GM13976 (cell line): ENCODE measurements at regions not wholly inside any gene's neighbourhood (a gene's known extent, or its start where the extent isn't known, plus 50 kb on each side); places are given as distances from the start of the nearest gene placed in this dataset.

Source experiments
- DNase-seq: peaks from one replicate; pipeline ENCODE4 v3.0.0; 2012; ENCODE audit warnings: low spot score
- CTCF ChIP-seq: IDR thresholded peaks from 2 replicates; pipeline ENCODE4 v1.5.1; 2012; ENCODE audit warnings: borderline replicate concordance, mild to moderate bottlenecking; ENCODE audit not compliant: insufficient read depth; ENCODE audit errors: extremely low read depth, missing control alignments, control extremely low read depth
- in situ Hi-C: fragments of 300-500 bp; cut with MboI; formaldehyde crosslinking; loops from one replicate; pipeline ENCODE4 v1.12.0; 2022; ENCODE audit warnings: low sequenced_read_pairs, mixed read lengths, inconsistent platforms; ENCODE audit not compliant: unreplicated experiment

GRCh38 chr5:155466851-155467250 is 453.3 kb downstream of the KIF4B start:
- in situ Hi-C loops: no loop called here
- DNase-seq: no peak
- TF ChIP-seq CTCF: no peak

- no peak for DNase-seq
- in situ Hi-C loops: no loop called here
- TF ChIP-seq CTCF: no peak
Measured at GRCh38 chr5:155471027-155471426, 457.5 kb downstream of the KIF4B start.

GRCh38 chr5:155472780-155473179 is 459.2 kb downstream of the KIF4B start:
- in situ Hi-C loops: no loop called here
- TF ChIP-seq CTCF: no peak
- DNase-seq: no peak

GRCh38 chr5:155475318-155475717 is 461.8 kb downstream of the KIF4B start:
- TF ChIP-seq CTCF: no peak
- no peak for DNase-seq
- in situ Hi-C loops: no loop called here

GRCh38 chr5:155480731-155481131 is 467.2 kb downstream of the KIF4B start:
- TF ChIP-seq CTCF: no peak
- DNase-seq: no peak
- in situ Hi-C loops: no loop called here

- in situ Hi-C loops: no loop called here
- TF ChIP-seq CTCF: no peak
- DNase-seq: no peak
Measured at GRCh38 chr5:155481182-155481581, 467.6 kb downstream of the KIF4B start.

- no peak for DNase-seq
- in situ Hi-C loops: no loop called here
- no peak for TF ChIP-seq CTCF
Measured at GRCh38 chr5:155482428-155482827, 468.9 kb downstream of the KIF4B start.
